ENCODE measurements at regions not wholly inside any gene's neighbourhood (a gene's known extent, or its start where the extent isn't known, plus 50 kb on each side); places are given as distances from the start of the nearest gene placed in this dataset.

DNA sequence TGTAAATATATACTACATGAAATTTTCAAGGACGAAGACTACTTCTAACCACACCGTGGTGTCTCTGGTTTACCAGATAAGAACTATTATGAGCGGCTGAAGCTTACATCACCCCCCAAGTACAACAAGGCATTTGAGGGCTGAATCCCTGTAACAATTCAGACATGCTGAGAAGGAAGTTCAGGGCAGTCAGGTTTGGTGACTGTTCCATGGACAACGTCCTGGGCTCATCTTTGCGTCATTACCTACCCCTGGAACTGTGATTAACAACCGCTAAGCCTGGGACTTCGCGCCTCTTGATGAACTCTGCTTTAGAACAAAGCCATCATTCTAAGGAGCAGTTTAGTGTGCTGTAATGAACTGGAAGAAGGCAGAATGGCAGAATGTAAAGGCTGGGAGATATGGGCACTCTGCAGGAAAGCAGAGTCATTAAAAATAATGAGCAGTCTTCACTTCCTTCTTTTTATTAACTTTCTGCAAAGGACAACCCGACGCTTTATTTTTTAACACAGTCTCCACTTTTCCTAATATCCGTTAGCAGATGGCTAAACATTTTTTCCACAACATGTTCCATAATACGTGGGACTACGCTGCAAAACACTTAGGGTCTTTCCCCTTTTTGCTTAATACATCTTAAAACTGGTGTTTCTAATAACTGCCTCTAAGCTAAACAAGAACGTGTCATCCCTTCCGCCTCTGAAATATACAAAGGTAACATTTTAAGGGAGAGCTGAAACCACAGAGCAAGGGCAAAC is 263.2 kb downstream of the ADAMTS20 start:
- no peaks in the 10 kb centered on the region for H3K9me1 ChIP-seq (replicated peaks; ENCODE audit: control insufficient read depth, extremely low read depth, insufficient read depth, low read length)
- ChIA-PET POLR2A (no interaction called here), CTCF (interaction anchor here (1.5 to 6.6 kb wide), 3 partner anchors 11 to 807 kb away, joined by 4 to 47 read pairs (median 10); no protein-coding TSS in a partner anchor)
- no peaks in the 10 kb centered on the region for H4K20me1 ChIP-seq (replicated peaks; ENCODE audit: control insufficient read depth, extremely low read depth, insufficient read depth, low read length)
- peaks cover 69% of the 10 kb centered on the region for H3K4me1 ChIP-seq (ENCODE audit: control insufficient read depth, extremely low read depth, insufficient read depth, low read length)
- no peak overlapping the region for H3K27ac ChIP-seq (ENCODE audit: insufficient read depth, low read depth, low read length)
- TF ChIP-seq MYC (IDR thresholded peaks at IDR 0.05; ENCODE audit: low read depth, low read length) = no peak
- TF ChIP-seq GATA2 (IDR thresholded peaks at IDR 0.05; ENCODE audit: insufficient read depth, insufficient read length, low read depth, low read length) = no peak
- TF ChIP-seq POLR2A (IDR thresholded peaks at IDR 0.05; ENCODE audit: low read depth, low read length) = no peak
- no peak for TF ChIP-seq JUN (IDR thresholded peaks at IDR 0.05; ENCODE audit: borderline replicate concordance, insufficient read depth, insufficient read length, low read depth)
- TF ChIP-seq, protein P1, sequence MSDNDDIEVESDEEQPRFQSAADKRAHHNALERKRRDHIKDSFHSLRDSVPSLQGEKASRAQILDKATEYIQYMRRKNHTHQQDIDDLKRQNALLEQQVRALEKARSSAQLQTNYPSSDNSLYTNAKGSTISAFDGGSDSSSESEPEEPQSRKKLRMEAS (IDR thresholded peaks at IDR 0.05; ENCODE audit: insufficient read depth, insufficient read length) = no peak
- TF ChIP-seq, protein P2, sequence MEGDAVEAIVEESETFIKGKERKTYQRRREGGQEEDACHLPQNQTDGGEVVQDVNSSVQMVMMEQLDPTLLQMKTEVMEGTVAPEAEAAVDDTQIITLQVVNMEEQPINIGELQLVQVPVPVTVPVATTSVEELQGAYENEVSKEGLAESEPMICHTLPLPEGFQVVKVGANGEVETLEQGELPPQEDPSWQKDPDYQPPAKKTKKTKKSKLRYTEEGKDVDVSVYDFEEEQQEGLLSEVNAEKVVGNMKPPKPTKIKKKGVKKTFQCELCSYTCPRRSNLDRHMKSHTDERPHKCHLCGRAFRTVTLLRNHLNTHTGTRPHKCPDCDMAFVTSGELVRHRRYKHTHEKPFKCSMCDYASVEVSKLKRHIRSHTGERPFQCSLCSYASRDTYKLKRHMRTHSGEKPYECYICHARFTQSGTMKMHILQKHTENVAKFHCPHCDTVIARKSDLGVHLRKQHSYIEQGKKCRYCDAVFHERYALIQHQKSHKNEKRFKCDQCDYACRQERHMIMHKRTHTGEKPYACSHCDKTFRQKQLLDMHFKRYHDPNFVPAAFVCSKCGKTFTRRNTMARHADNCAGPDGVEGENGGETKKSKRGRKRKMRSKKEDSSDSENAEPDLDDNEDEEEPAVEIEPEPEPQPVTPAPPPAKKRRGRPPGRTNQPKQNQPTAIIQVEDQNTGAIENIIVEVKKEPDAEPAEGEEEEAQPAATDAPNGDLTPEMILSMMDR (IDR thresholded peaks at IDR 0.05; ENCODE audit: extremely low read depth in 1 of 2, insufficient read depth in 1 of 2, low read depth in 1 of 2, low read length in 2 of 2) = no peak
- no peak for TF ChIP-seq EZH2 (IDR thresholded peaks at IDR 0.05; ENCODE audit: borderline replicate concordance, low read depth, low read length, severe bottlenecking)
- no peak for TF ChIP-seq FOS (IDR thresholded peaks at IDR 0.05; ENCODE audit: borderline replicate concordance, insufficient read depth, low read length)
- no peak for TF ChIP-seq POLR2AphosphoS5 (IDR thresholded peaks at IDR 0.05; ENCODE audit: insufficient read depth, low read depth, low read length)
- no peaks in the 10 kb centered on the region for H3K79me2 ChIP-seq (ENCODE audit: control insufficient read depth, insufficient read depth, low read length)
- dilution Hi-C loops (cut with MboI; ENCODE audit: extremely low pct_ligation_motif_present, low sequenced_read_pairs) = loop anchor here (10.0 to 25.0 kb wide), 2 partner anchors 502 to 704 kb away; partner anchors contain the start of gene PRICKLE1
- no peak overlapping the region for H3K4me3 ChIP-seq (replicated peaks in 1 of 3; ENCODE audit: insufficient read depth in 1 of 3, low read depth in 1 of 3, low read length in 3 of 3)
- peak overlapping the region; percentile 7 for H3K4me2 ChIP-seq (ENCODE audit: insufficient read depth, low read length)
- H3K9ac ChIP-seq (replicated peaks; ENCODE audit: extremely low read depth, insufficient read depth, low read length) = no peak overlapping the region
- peak; percentile 55 for DNase-seq (ENCODE audit: low read depth, low spot score)
- no peaks in the 10 kb centered on the region for H3K27me3 ChIP-seq (ENCODE audit: control insufficient read depth in 2 of 2, insufficient read depth in 2 of 2, low read length in 2 of 2)
- TSS peak; percentile 20 for BruUV-seq (replicated peaks)
- H2AFZ ChIP-seq (ENCODE audit: low read depth, low read length) = peak overlapping the region; percentile 79
- peak; percentile 21 for FAIRE-seq
- H3K9me3 ChIP-seq (replicated peaks; ENCODE audit: control insufficient read depth, insufficient read depth, low read length) = no peaks in the 10 kb centered on the region
- no peaks in the 10 kb centered on the region for H3K36me3 ChIP-seq (ENCODE audit: control insufficient read depth in 2 of 2, extremely low read depth in 1 of 2, insufficient read depth in 2 of 2, low read length in 2 of 2)
- intact Hi-C loops (cut with micrococcal nuclease) = loop anchor here (10.0 kb wide), 1 partner anchor 1264 kb away; no protein-coding TSS in a partner anchor

Data from endothelial cell of umbilical vein (primary cell).